Calu3 (cell line): ENCODE measurements at regions not wholly inside any gene's neighbourhood (a gene's known extent, or its start where the extent isn't known, plus 50 kb on each side); places are given as distances from the start of the nearest gene placed in this dataset.

Experiments
- BruUV-seq: library from RNA; stranded (reverse); fragments of 400-500 nt; replicated peaks from 2 replicates; lab custom pipeline; 2021; lab: Mats Ljungman, UMichigan
- CTCF ChIA-PET: fragments of 300-600 bp; sonication (Branson Sonifier 250); formaldehyde crosslinking; loops from one replicate; lab custom pipeline; 2022; ENCODE audit warnings: antibody characterized with exemption; lab: Charles Lee
- DNase-seq: peaks from one replicate; pipeline ENCODE4 v3.0.0; 2022
- H3K27ac Mint-ChIP-seq: one replicate; pipeline ENCODE4 v1.8.0; 2022; ENCODE audit warnings: mixed read lengths; ENCODE audit not compliant: unreplicated experiment
- H3K27me3 Mint-ChIP-seq: one replicate; pipeline ENCODE4 v1.8.0; 2022; ENCODE audit warnings: mixed read lengths; ENCODE audit not compliant: unreplicated experiment
- H3K36me3 Mint-ChIP-seq: one replicate; pipeline ENCODE4 v1.8.0; 2022; ENCODE audit warnings: mild to moderate bottlenecking, moderate library complexity, mixed read lengths; ENCODE audit not compliant: insufficient read depth, unreplicated experiment
- H3K4me1 Mint-ChIP-seq: one replicate; pipeline ENCODE4 v1.8.0; 2022; ENCODE audit warnings: mild to moderate bottlenecking, low read depth, mixed read lengths; ENCODE audit not compliant: unreplicated experiment
- H3K4me3 Mint-ChIP-seq: one replicate; pipeline ENCODE4 v1.8.0; 2022; ENCODE audit warnings: mild to moderate bottlenecking, low read depth, moderate library complexity, mixed read lengths; ENCODE audit not compliant: unreplicated experiment
- H3K9me3 Mint-ChIP-seq: one replicate; pipeline ENCODE4 v1.8.0; 2022; ENCODE audit warnings: low read depth, mixed read lengths; ENCODE audit not compliant: unreplicated experiment
- CTCF ChIP-seq: fragments of 200-600 bp; IDR thresholded peaks from one replicate; pipeline ENCODE4 v1.8.0; 2022; ENCODE audit warnings: antibody characterized with exemption; ENCODE audit not compliant: unreplicated experiment
- intact Hi-C: fragments of 100-400 bp; cut with micrococcal nuclease; formaldehyde crosslinking; loops from one replicate; pipeline ENCODE4 v1.10.0; 2022; ENCODE audit not compliant: unreplicated experiment

- intact Hi-C loops, result no loop called here
- H3K4me3 Mint-ChIP-seq, result no peak overlapping the region
- no peaks in the 10 kb centered on the region for H3K4me1 Mint-ChIP-seq
- DNase-seq, result no peak
- TF ChIP-seq CTCF, result no peak
- CTCF ChIA-PET, result no interaction called here
- peaks cover 3% of the 10 kb centered on the region for H3K9me3 Mint-ChIP-seq
- BruUV-seq, result no TSS peak
- no peaks in the 10 kb centered on the region for H3K27me3 Mint-ChIP-seq
- H3K36me3 Mint-ChIP-seq, result no peaks in the 10 kb centered on the region
- no peak overlapping the region for H3K27ac Mint-ChIP-seq
These were observed 213.6 kb downstream of the FBXO8 start for GRCh38 chr4:174069848-174070330.

GRCh38 chr4:174066611-174067205 is 216.8 kb downstream of the FBXO8 start:
- Mint-ChIP-seq H3K27ac (no peak overlapping the region), H3K27me3 (no peaks in the 10 kb centered on the region), H3K4me3 (no peak overlapping the region), H3K36me3 (no peaks in the 10 kb centered on the region), H3K4me1 (no peaks in the 10 kb centered on the region), H3K9me3 (no peaks in the 10 kb centered on the region)
- intact Hi-C loops, result no loop called here
- CTCF ChIA-PET, result no interaction called here
- no peak for TF ChIP-seq CTCF
- no peak for DNase-seq
- no TSS peak for BruUV-seq

- Mint-ChIP-seq H3K4me3 (no peak overlapping the region), H3K36me3 (no peaks in the 10 kb centered on the region), H3K27me3 (no peaks in the 10 kb centered on the region), H3K4me1 (no peaks in the 10 kb centered on the region), H3K9me3 (peaks cover 3% of the 10 kb centered on the region), H3K27ac (no peak overlapping the region)
- intact Hi-C loops, result no loop called here
- TF ChIP-seq CTCF, result no peak
- no TSS peak for BruUV-seq
- CTCF ChIA-PET, result no interaction called here
- no peak for DNase-seq
These were observed 220.6 kb downstream of the FBXO8 start for GRCh38 chr4:174062831-174063230.

- Mint-ChIP-seq H3K36me3 (no peaks in the 10 kb centered on the region), H3K4me3 (no peak overlapping the region), H3K4me1 (no peaks in the 10 kb centered on the region), H3K27me3 (no peaks in the 10 kb centered on the region), H3K27ac (no peak overlapping the region), H3K9me3 (peaks cover 3% of the 10 kb centered on the region)
- DNase-seq, result no peak
- intact Hi-C loops, result no loop called here
- TF ChIP-seq CTCF, result no peak
- CTCF ChIA-PET, result interaction anchor here (0.6 kb wide), 1 partner anchor 531 kb away, joined by 8 read pairs; the partner anchor contains the start of gene HAND2
- BruUV-seq, result no TSS peak
These were observed 222.4 kb downstream of the FBXO8 start for GRCh38 chr4:174061026-174061425.
